ENCODE measurements at regions not wholly inside any gene's neighbourhood (a gene's known extent, or its start where the extent isn't known, plus 50 kb on each side); places are given as distances from the start of the nearest gene placed in this dataset.

GRCh38 chr2:52335727-52336126 lies 1303.8 kb upstream of the NRXN1 start:
- POLR2A ChIA-PET, result no interaction called here
- no peak for DNase-seq
- H3K27ac ChIP-seq (ENCODE audit: insufficient read depth in 1 of 2, low read depth in 1 of 2, low read length in 2 of 2, poor library complexity in 1 of 2, severe bottlenecking in 2 of 2), result no peak overlapping the region
- no peaks in the 10 kb centered on the region for H3K36me3 ChIP-seq (ENCODE audit: control insufficient read depth in 4 of 4, insufficient read depth in 4 of 4, low read length in 3 of 4)
- CTCF ChIA-PET, result no interaction called here
- H3K9me3 ChIP-seq (ENCODE audit: control extremely low read depth in 1 of 5, control insufficient read depth in 4 of 5, insufficient read depth in 2 of 5, low read depth in 1 of 5, low read length in 4 of 5), result no peaks in the 10 kb centered on the region
- H3K4me1 ChIP-seq (ENCODE audit: control extremely low read depth in 1 of 4, control insufficient read depth in 4 of 4, insufficient read depth in 4 of 4, low read length in 3 of 4), result no peaks in the 10 kb centered on the region
- no peaks in the 10 kb centered on the region for H3K27me3 ChIP-seq (replicated peaks in 2 of 5; ENCODE audit: control insufficient read depth in 4 of 5, insufficient read depth in 5 of 5, low read length in 4 of 5)
- H3K4me3 ChIP-seq (ENCODE audit: control insufficient read depth in 1 of 7, extremely low read depth in 1 of 7, insufficient read depth in 4 of 7, low read depth in 2 of 7, low read length in 6 of 7), result no peak overlapping the region
- 100% methylated on average over 1 of the region's 1 CpG for WGBS (ENCODE audit: insufficient coverage)

GRCh38 chr2:52334185-52334584 lies 1302.3 kb upstream of the NRXN1 start:
- 100% methylated on average over 4 of the region's 4 CpGs for WGBS (ENCODE audit: insufficient coverage)
- Histone ChIP-seq H3K36me3 (ENCODE audit: control insufficient read depth in 4 of 4, insufficient read depth in 4 of 4, low read length in 3 of 4) (no peaks in the 10 kb centered on the region), H3K27me3 (replicated peaks in 2 of 5; ENCODE audit: control insufficient read depth in 4 of 5, insufficient read depth in 5 of 5, low read length in 4 of 5) (no peaks in the 10 kb centered on the region), H3K9me3 (ENCODE audit: control extremely low read depth in 1 of 5, control insufficient read depth in 4 of 5, insufficient read depth in 2 of 5, low read depth in 1 of 5, low read length in 4 of 5) (no peaks in the 10 kb centered on the region), H3K27ac (ENCODE audit: insufficient read depth in 1 of 2, low read depth in 1 of 2, low read length in 2 of 2, poor library complexity in 1 of 2, severe bottlenecking in 2 of 2) (no peak overlapping the region), H3K4me3 (ENCODE audit: control insufficient read depth in 1 of 7, extremely low read depth in 1 of 7, insufficient read depth in 4 of 7, low read depth in 2 of 7, low read length in 6 of 7) (no peak overlapping the region), H3K4me1 (ENCODE audit: control extremely low read depth in 1 of 4, control insufficient read depth in 4 of 4, insufficient read depth in 4 of 4, low read length in 3 of 4) (no peaks in the 10 kb centered on the region)
- POLR2A ChIA-PET, result no interaction called here
- CTCF ChIA-PET, result no interaction called here
- DNase-seq, result no peak

GRCh38 chr2:52327641-52328040 lies 1295.7 kb upstream of the NRXN1 start:
- no peak overlapping the region for H3K27ac ChIP-seq (ENCODE audit: insufficient read depth in 1 of 2, low read depth in 1 of 2, low read length in 2 of 2, poor library complexity in 1 of 2, severe bottlenecking in 2 of 2)
- no peak for DNase-seq
- H3K27me3 ChIP-seq (replicated peaks in 2 of 5; ENCODE audit: control insufficient read depth in 4 of 5, insufficient read depth in 5 of 5, low read length in 4 of 5), result no peaks in the 10 kb centered on the region
- WGBS (ENCODE audit: insufficient coverage), result no CpG with 5 or more reads among the region's 2 CpGs
- H3K4me1 ChIP-seq (ENCODE audit: control extremely low read depth in 1 of 4, control insufficient read depth in 4 of 4, insufficient read depth in 4 of 4, low read length in 3 of 4), result no peaks in the 10 kb centered on the region
- H3K4me3 ChIP-seq (ENCODE audit: control insufficient read depth in 1 of 7, extremely low read depth in 1 of 7, insufficient read depth in 4 of 7, low read depth in 2 of 7, low read length in 6 of 7), result no peak overlapping the region
- POLR2A ChIA-PET, result no interaction called here
- H3K36me3 ChIP-seq (ENCODE audit: control insufficient read depth in 4 of 4, insufficient read depth in 4 of 4, low read length in 3 of 4), result no peaks in the 10 kb centered on the region
- H3K9me3 ChIP-seq (ENCODE audit: control extremely low read depth in 1 of 5, control insufficient read depth in 4 of 5, insufficient read depth in 2 of 5, low read depth in 1 of 5, low read length in 4 of 5), result peaks cover 0 to 14% (median 6%) of the 10 kb centered on the region in 5 experiments
- CTCF ChIA-PET, result interaction anchor here (0.8 kb wide), 1 partner anchor 62 kb away, joined by 3 read pairs; no protein-coding TSS in a partner anchor

GRCh38 chr2:52314231-52314630 lies 1282.3 kb upstream of the NRXN1 start:
- no peaks in the 10 kb centered on the region for H3K36me3 ChIP-seq (ENCODE audit: control insufficient read depth in 4 of 4, insufficient read depth in 4 of 4, low read length in 3 of 4)
- H3K27ac ChIP-seq (ENCODE audit: insufficient read depth in 1 of 2, low read depth in 1 of 2, low read length in 2 of 2, poor library complexity in 1 of 2, severe bottlenecking in 2 of 2), result no peak overlapping the region
- H3K27me3 ChIP-seq (replicated peaks in 2 of 5; ENCODE audit: control insufficient read depth in 4 of 5, insufficient read depth in 5 of 5, low read length in 4 of 5), result no peaks in the 10 kb centered on the region
- ChIA-PET CTCF (no interaction called here), POLR2A (no interaction called here)
- no peak for DNase-seq
- WGBS (ENCODE audit: insufficient coverage), result 100% methylated on average over 2 of the region's 3 CpGs
- no peaks in the 10 kb centered on the region for H3K9me3 ChIP-seq (ENCODE audit: control extremely low read depth in 1 of 5, control insufficient read depth in 4 of 5, insufficient read depth in 2 of 5, low read depth in 1 of 5, low read length in 4 of 5)
- no peak overlapping the region for H3K4me3 ChIP-seq (ENCODE audit: control insufficient read depth in 1 of 7, extremely low read depth in 1 of 7, insufficient read depth in 4 of 7, low read depth in 2 of 7, low read length in 6 of 7)
- no peaks in the 10 kb centered on the region for H3K4me1 ChIP-seq (ENCODE audit: control extremely low read depth in 1 of 4, control insufficient read depth in 4 of 4, insufficient read depth in 4 of 4, low read length in 3 of 4)

- H3K4me3 ChIP-seq (ENCODE audit: control insufficient read depth in 1 of 7, extremely low read depth in 1 of 7, insufficient read depth in 4 of 7, low read depth in 2 of 7, low read length in 6 of 7), result no peak overlapping the region
These were observed 1280.6 kb upstream of the NRXN1 start for GRCh38 chr2:52312486-52312885.

GRCh38 chr2:52311862-52312261 lies 1279.9 kb upstream of the NRXN1 start:
- H3K4me1 ChIP-seq (ENCODE audit: control extremely low read depth in 1 of 4, control insufficient read depth in 4 of 4, insufficient read depth in 4 of 4, low read length in 3 of 4), result no peaks in the 10 kb centered on the region
- no peaks in the 10 kb centered on the region for H3K36me3 ChIP-seq (ENCODE audit: control insufficient read depth in 4 of 4, insufficient read depth in 4 of 4, low read length in 3 of 4)

More at GRCh38 chr2:52312486-52312885, 1280.6 kb upstream of the NRXN1 start:
- no peak for DNase-seq
- ChIA-PET POLR2A (interaction anchor here (0.6 kb wide), 1 partner anchor 11 kb away, joined by 3 read pairs; no protein-coding TSS in a partner anchor), CTCF (no interaction called here)
- H3K36me3 ChIP-seq (ENCODE audit: control insufficient read depth in 4 of 4, insufficient read depth in 4 of 4, low read length in 3 of 4), result no peaks in the 10 kb centered on the region
- H3K4me1 ChIP-seq (ENCODE audit: control extremely low read depth in 1 of 4, control insufficient read depth in 4 of 4, insufficient read depth in 4 of 4, low read length in 3 of 4), result no peaks in the 10 kb centered on the region
- no peaks in the 10 kb centered on the region for H3K9me3 ChIP-seq (ENCODE audit: control extremely low read depth in 1 of 5, control insufficient read depth in 4 of 5, insufficient read depth in 2 of 5, low read depth in 1 of 5, low read length in 4 of 5)
- no peaks in the 10 kb centered on the region for H3K27me3 ChIP-seq (replicated peaks in 2 of 5; ENCODE audit: control insufficient read depth in 4 of 5, insufficient read depth in 5 of 5, low read length in 4 of 5)
- H3K27ac ChIP-seq (ENCODE audit: insufficient read depth in 1 of 2, low read depth in 1 of 2, low read length in 2 of 2, poor library complexity in 1 of 2, severe bottlenecking in 2 of 2), result no peak overlapping the region
- WGBS (ENCODE audit: insufficient coverage), result 89% methylated on average over 1 of the region's 2 CpGs

GRCh38 chr2:52308156-52308555 lies 1276.2 kb upstream of the NRXN1 start:
- POLR2A ChIA-PET, result no interaction called here
- H3K4me3 ChIP-seq (ENCODE audit: control insufficient read depth in 1 of 7, extremely low read depth in 1 of 7, insufficient read depth in 4 of 7, low read depth in 2 of 7, low read length in 6 of 7), result no peak overlapping the region
- H3K9me3 ChIP-seq (ENCODE audit: control extremely low read depth in 1 of 5, control insufficient read depth in 4 of 5, insufficient read depth in 2 of 5, low read depth in 1 of 5, low read length in 4 of 5), result peaks cover 0 to 3% (median 0%) of the 10 kb centered on the region in 5 experiments
- CTCF ChIA-PET, result no interaction called here
- no peaks in the 10 kb centered on the region for H3K4me1 ChIP-seq (ENCODE audit: control extremely low read depth in 1 of 4, control insufficient read depth in 4 of 4, insufficient read depth in 4 of 4, low read length in 3 of 4)
- WGBS (ENCODE audit: insufficient coverage), result no CpG with 5 or more reads among the region's 2 CpGs
- no peaks in the 10 kb centered on the region for H3K36me3 ChIP-seq (ENCODE audit: control insufficient read depth in 4 of 4, insufficient read depth in 4 of 4, low read length in 3 of 4)
- no peak for DNase-seq
- no peaks in the 10 kb centered on the region for H3K27me3 ChIP-seq (replicated peaks in 2 of 5; ENCODE audit: control insufficient read depth in 4 of 5, insufficient read depth in 5 of 5, low read length in 4 of 5)
- H3K27ac ChIP-seq (ENCODE audit: insufficient read depth in 1 of 2, low read depth in 1 of 2, low read length in 2 of 2, poor library complexity in 1 of 2, severe bottlenecking in 2 of 2), result no peak overlapping the region

More at GRCh38 chr2:52311862-52312261, 1279.9 kb upstream of the NRXN1 start:
- no peaks in the 10 kb centered on the region for H3K27me3 ChIP-seq (replicated peaks in 2 of 5; ENCODE audit: control insufficient read depth in 4 of 5, insufficient read depth in 5 of 5, low read length in 4 of 5)
- 100% methylated on average over 3 of the region's 5 CpGs for WGBS (ENCODE audit: insufficient coverage)
- ChIA-PET CTCF (no interaction called here), POLR2A (no interaction called here)
- no peak overlapping the region for H3K27ac ChIP-seq (ENCODE audit: insufficient read depth in 1 of 2, low read depth in 1 of 2, low read length in 2 of 2, poor library complexity in 1 of 2, severe bottlenecking in 2 of 2)
- H3K4me3 ChIP-seq (ENCODE audit: control insufficient read depth in 1 of 7, extremely low read depth in 1 of 7, insufficient read depth in 4 of 7, low read depth in 2 of 7, low read length in 6 of 7), result no peak overlapping the region
- no peaks in the 10 kb centered on the region for H3K9me3 ChIP-seq (ENCODE audit: control extremely low read depth in 1 of 5, control insufficient read depth in 4 of 5, insufficient read depth in 2 of 5, low read depth in 1 of 5, low read length in 4 of 5)
- no peak for DNase-seq

All from common myeloid progenitor, CD34-positive (primary cell).